Fibroblast of skin of right quadriceps (primary cell): ENCODE measurements at regions not wholly inside any gene's neighbourhood (a gene's known extent, or its start where the extent isn't known, plus 50 kb on each side); places are given as distances from the start of the nearest gene placed in this dataset.
A peak's percentile ranks its signal among the peaks of the same experiment; 100 is the strongest.

ENCODE experiments used
- DNase-seq: peaks from one replicate; pipeline ENCODE4 v3.0.0-alpha.2; 2013

DNA sequence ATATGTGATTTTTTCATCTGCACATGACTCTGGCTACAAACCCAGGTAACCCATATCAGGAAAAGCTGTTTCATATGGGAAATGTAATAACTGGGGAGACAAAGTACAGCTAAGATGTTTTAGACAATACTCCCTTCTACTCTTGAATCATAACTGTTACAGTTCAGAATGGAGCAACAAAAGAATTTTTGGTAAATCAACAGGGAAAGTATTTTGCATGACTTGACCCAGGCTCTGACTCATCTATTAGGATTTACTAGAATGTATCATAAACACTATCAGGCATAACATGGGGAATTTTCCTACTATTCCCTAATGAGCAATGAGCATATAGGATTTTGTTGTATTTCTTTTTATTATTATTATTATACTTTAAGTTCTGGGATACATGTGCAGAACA, 553.0 kb downstream of the SLC16A7 start:
- peak; percentile 97 for DNase-seq

DNA sequence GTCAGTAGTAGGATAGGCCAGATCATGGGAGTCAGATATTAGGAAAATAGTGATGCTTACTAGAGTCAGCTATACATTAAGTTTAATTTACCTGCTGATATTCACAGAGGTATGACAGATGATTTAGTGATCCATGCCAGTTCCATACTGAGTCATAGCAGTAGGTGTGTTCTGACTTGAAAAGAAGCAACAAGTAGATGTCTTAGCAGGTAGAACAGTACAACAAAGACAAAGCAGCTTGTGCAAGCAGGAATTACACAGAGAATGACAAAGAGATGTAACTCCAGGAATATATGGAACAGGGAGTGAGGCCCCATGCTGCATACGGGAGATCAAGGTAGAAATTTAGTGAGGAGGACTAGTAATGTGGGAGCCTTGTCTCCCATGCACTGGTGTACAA, 556.9 kb downstream of the SLC16A7 start:
- no peak for DNase-seq

GRCh38 chr12:60159761-60160160, 563.9 kb downstream of the SLC16A7 start:
- DNase-seq = no peak

DNA sequence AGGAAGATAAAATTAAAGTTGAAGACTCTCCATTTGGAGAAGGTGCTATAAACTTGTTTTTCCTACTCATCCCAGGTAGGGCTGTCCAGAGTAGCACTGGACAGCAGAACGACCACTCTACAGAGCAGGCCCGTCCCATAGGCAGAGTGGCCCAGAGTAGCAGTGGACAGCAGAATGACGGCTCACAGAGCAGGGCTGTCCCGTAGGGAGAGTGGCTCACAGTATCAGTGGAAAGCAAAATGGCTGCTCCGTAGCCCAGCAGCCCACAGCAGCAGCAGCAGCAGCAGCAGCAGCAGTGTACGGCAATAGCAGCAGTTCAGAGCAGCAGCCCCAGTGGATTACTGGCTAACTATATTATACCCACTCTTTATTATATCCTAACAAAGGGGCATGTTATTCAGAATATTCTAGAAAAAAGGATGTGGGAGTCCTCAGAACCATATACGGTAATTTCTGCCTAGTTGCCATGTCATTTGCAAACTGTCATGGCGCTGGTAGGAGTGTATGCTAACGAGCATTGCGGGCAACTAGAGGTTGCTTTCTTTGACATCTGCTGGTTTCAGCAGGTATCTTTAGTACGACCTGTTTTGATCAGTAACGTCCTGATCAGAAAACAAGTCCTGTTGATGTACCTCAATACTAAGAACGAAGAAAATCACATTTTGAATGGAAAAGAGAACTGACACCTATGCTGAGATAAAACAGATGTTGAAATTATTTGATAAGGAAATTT, 567.3 kb downstream of the SLC16A7 start:
- DNase-seq = no peak

- DNase-seq = no peak
These were observed 570.0 kb downstream of the SLC16A7 start for GRCh38 chr12:60165781-60166180.

GRCh38 chr12:60168441-60168840, 572.6 kb downstream of the SLC16A7 start:
- DNase-seq = no peak

DNA sequence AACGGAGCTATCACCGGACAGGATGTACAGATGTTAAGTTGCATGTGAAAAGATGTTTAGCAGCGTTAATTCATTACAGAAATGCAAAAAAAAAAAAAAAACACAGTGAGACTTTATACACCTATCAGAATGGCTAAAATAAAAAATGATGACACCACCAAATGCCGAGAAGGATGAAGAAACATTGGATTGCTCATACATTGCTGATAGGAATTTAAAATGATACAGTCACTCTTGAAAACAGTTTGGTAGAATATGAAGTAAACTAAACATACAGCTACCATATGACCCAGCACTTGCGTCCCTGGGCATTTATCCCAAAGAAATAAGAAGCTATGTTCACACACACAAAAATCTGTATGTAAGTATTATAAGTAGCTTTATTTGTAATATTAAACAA, 574.1 kb downstream of the SLC16A7 start:
- no peak for DNase-seq

- DNase-seq = peak; percentile 55
These were observed 576.7 kb downstream of the SLC16A7 start for GRCh38 chr12:60172266-60173211.

GRCh38 chr12:60173224-60174170, 577.7 kb downstream of the SLC16A7 start:
- no peak for DNase-seq

GRCh38 chr12:60174476-60174875, 578.6 kb downstream of the SLC16A7 start:
- peak; percentile 42 for DNase-seq

DNA sequence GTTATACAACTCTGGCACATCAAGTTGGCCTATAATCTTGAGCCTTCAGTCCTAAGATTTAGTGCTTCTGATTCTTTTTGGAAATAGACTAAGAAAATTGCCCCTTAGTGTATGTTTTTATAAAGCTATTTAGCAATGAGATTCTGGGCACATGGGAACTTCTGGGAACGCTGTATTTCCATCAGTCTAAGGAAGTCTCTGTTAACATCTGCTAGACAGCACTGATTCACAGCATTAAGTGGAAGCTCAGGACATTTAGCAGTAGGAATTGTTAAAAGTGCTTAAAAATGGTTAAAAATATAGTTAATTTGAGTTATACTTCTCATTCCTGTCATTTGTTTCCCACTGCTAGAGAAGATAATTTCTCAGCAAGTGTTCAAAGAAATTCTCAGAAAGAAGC, 579.1 kb downstream of the SLC16A7 start:
- no peak for DNase-seq

- peak; percentile 54 for DNase-seq
These were observed 581.1 kb downstream of the SLC16A7 start for GRCh38 chr12:60176891-60177290.

DNA sequence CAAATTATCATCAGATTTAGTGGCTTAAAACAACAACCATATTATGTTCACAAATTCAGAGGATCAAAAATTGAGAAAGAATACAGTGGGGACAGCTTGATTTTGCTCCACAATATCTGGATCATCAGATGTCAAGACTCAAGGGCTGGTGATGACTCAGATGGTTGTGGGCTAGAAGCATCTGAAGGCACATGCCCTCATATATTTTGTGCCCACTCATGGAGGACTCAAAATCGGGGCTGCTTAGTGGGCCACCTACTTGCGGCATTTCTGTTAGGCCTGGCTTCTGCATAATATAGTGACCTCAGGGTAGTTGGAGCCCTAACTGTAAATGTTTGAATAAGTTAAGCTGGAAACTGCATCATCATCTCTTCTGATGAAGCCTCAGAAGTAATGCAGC, 584.5 kb downstream of the SLC16A7 start:
- no peak for DNase-seq

- no peak for DNase-seq
These were observed 586.5 kb downstream of the SLC16A7 start for GRCh38 chr12:60182354-60182753.

DNA sequence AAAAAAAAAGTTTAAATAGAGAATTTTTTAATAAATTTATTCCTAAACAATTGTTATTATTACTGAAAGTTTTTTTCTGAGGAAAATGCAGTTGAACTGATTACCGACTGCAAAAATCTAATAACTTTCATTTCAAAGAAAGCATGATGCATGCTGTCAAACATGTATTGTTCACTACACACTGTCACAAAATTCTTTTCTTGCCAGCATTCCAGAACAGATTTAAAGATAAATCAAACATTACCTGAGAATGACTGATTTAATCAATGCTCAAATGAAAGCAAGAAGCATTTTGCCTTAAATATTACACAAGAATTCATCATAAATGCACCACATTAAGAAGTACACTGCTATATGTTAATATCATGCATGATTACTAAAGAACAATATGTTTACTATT, 588.3 kb downstream of the SLC16A7 start:
- no peak for DNase-seq

GRCh38 chr12:60185060-60185459, 589.2 kb downstream of the SLC16A7 start:
- no peak for DNase-seq

DNA sequence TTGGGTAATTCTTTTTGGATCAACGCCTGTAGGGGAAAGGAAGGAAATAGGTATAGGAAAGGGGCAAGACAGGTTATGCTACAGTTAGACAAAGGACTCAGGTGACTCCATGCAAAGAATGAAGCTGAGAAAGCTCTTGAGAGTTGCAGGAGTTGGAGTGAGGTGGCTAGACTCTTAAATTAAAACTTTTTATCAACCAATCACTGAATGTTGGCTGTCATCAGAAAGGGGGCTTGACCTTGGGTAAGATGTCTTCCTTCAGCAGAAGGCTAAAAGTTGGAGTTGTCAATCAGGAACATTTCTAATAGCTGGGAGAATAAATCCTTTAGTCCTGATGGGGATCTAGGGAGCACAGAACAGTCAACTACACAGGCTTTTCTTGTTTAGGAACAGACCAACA, 595.4 kb downstream of the SLC16A7 start:
- DNase-seq = no peak

- DNase-seq = peak; percentile 75
These were observed 596.0 kb downstream of the SLC16A7 start for GRCh38 chr12:60191676-60192359.

DNA sequence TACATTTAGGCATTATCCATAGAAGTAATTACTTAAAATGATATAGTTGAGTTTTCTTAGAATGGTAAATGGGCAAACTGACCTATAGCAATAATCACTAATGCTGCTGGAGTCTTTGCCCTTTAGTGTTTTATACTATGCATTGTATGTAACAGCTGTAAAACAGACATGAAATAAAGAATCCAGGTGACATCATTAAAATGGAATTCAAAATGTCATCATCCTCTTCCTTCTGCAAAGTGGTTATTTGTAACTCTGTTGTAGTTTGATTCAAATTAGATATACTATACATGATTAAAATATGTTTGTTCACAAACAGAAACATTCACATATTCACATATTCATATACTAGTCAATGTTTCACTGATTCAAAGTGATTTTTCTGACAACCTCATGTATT, 598.8 kb downstream of the SLC16A7 start:
- DNase-seq = peak; percentile 65

DNA sequence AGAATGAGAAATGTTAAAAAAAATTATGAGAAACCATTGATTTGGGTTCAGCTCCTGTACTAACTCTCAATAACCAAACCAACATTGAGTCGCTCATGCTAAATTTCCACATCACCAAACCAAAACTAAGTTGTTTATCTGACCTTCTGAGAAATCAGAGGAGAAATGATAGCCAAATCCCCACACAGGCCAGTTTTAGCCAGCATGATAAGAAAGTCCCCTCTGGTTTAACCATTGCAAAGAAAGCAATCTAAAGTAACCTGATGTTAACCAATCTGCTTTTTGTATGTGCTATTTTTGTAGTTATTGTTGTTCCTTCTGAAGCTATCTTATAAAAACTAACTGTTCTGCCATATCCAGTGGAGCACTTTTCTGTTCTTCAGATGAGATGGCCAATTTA, 599.7 kb downstream of the SLC16A7 start:
- DNase-seq = no peak

- DNase-seq = no peak
These were observed 600.5 kb downstream of the SLC16A7 start for GRCh38 chr12:60196366-60196765.

DNA sequence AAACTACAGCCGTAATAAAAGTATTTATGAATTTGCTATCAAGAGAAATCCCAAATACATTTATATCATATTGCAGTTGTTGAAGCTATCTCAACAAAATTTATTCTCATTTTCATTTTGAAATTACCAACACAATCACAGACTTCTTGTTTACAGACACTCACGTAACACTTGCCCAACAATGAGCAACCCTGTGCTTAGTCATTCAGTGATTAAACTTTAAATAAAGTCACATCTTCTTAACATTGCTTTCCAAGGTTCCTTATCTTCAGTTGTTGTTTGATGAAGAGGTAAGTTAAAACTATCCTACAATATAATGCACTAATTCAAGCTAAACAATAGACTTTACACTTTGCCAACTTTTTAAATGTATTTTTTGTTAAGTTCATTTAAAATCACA, 601.8 kb downstream of the SLC16A7 start:
- peak; percentile 22 for DNase-seq
